Muscle of arm (tissue), 1 donor: ENCODE measurements at regions not wholly inside any gene's neighbourhood (a gene's known extent, or its start where the extent isn't known, plus 50 kb on each side); places are given as distances from the start of the nearest gene placed in this dataset.

Experiments
- DNase-seq: peaks from one replicate; pipeline ENCODE4 v3.0.0-alpha.2; 2013

DNA sequence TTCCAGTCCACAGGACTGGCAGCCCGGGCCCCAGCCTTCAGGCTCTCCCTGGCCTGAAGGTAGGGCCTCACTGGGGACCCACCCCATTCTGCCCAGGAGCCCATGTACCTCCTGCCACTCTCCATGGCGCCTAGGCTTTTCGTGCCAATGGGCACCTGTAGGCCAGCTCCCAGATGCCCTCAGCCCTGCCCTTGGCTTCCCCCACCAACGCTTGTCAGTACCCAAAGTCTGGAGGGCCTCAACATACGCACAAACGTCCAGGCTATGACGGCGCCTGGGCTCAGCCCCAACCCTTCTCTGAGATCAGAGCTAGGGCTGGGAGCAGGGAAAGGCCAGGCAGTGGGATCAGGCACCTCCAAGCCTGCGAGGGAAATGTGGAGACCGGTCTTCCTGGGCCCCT, 816.9 kb upstream of the LUZP2 start:
- DNase-seq, result no peak

GRCh38 chr11:23680488-23681230, 816.2 kb upstream of the LUZP2 start:
- no peak for DNase-seq

GRCh38 chr11:23684701-23685100, 812.2 kb upstream of the LUZP2 start:
- no peak for DNase-seq

DNA sequence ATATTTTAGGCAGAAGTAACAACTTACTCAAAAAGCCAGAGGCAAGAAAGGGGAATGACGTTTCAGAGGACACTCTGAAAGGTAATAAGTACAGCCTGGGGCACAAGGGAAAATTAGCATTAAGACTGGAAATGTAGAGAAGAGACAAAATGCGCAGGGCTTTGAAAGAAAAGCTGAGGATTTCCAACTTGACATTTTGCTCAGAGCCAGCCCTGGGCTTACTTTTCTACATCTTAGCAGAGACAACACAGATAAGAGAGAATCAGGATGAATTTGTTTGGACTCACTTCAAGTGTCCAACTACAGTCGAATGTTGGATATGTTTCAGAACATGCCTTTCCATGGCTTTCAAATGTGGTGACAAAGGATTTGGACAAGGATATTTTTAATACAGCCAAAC, 808.9 kb upstream of the LUZP2 start:
- DNase-seq, result peak; percentile 7

DNA sequence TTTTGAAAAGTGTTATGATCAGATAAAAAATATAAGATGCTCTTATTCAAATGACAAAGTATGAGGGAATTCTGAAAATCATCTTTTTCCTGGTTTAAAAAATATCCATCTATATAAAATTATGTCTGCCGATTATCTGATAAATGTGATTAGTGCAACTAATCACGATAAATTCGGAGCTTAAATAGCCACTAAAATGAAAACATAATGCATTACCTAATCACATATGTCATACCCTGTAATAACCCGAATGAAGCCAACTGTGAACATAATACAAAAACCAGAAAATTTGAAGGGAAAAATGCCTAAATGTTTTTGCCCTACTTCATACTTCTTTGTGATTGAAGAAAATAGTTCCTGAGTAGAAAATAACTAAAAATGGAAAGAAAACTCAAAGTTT, 808.4 kb upstream of the LUZP2 start:
- no peak for DNase-seq

GRCh38 chr11:23688835-23689234, 808.0 kb upstream of the LUZP2 start:
- no peak for DNase-seq

GRCh38 chr11:23696688-23697415, 800.0 kb upstream of the LUZP2 start:
- no peak for DNase-seq

- no peak for DNase-seq
Observed at GRCh38 chr11:23704183-23704582, 792.7 kb upstream of the LUZP2 start.

DNA sequence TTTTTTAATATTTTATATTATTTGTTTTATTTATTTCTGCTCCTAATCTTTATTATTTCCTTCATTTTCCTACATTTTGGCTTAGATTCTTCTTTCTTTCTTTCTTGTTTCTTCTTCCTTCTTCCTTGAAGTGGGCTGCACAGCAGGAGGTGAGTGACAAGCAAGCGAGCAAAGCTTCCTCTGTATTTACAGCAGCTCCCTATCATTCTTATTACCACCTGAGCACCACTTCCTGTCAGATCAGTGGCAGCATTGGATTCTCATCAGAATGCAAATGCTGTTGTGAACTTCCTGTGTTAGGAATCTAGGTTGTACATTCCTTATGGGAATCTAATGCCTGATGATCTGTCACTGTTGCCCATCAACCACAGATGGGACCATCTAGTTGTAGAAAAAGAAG, 784.9 kb upstream of the LUZP2 start:
- no peak for DNase-seq

DNA sequence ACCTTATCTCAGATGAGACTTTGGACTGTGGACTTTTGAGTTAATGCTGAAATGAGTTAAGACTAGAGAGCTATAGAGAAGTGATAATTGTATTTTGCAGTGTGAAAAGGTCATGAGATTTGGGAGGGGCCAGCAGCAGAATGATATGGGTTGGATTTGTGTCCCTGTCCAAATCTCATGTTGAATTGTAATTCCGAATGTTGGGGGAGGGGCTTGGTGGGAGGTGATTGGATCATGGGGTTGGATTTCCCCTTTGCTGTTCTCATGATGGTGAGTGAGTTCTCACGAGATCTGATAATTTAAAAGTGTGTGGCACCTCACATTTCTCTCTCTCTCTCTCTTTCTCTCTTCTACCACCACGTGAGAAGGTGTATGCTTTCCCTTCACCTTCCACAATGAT, 777.8 kb upstream of the LUZP2 start:
- DNase-seq, result no peak

DNA sequence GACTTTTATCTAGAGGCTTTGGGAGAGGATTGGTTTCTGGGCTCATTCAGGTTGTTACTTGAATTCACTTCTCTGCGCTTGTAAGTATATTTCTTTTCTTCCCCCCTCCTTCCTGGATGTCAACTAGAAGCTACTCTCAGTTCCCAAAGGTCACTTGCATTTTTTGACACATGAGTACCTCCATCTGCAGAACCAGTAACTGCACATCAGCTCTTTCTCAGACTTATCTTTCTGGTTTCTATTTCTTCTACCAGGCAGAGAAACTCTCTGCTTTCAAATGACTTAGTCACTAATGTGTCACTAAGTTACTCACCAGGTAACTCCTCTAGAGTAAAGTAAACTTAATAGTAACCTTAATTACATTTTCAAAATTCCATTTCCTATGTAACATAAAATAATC, 773.0 kb upstream of the LUZP2 start:
- DNase-seq, result no peak

GRCh38 chr11:23725752-23726151, 771.1 kb upstream of the LUZP2 start:
- DNase-seq, result no peak

- no peak for DNase-seq
Observed at GRCh38 chr11:23727387-23727786, 769.5 kb upstream of the LUZP2 start.

DNA sequence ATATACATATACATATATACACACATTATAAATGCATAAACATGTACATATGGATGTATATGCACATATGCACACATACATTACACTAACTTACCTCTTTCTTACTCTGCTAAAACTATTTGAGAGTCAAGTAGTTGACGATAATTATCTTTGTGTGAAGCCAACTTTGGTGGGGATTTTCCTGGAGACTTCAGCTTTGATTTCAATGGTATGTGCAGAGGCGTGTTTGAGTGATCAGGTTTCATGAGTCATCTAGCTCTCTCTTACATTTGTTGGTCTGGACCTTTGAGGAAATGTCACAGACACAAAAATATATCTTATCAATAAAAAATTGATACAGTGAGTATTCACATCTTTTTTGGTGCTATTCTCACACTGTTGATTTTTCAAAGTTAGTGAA, 769.1 kb upstream of the LUZP2 start:
- DNase-seq, result no peak

DNA sequence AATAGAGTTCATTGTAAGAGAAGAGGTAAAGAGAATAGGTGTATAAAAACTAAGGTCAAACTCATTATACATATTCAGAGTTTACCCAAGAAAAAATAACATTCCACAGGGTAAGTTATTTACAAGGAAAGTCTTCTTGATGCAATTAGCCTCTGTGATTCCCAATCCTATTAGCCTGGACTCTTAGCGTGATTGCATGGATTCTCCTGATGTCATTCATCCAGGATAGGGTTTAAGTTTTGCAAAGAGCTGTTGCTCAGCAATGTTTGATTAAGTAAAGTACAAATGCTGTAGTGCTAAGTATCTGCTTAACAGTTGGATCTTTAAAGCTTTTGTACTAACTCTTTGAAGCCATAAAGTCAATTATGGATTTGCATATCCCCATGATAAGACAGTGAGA, 767.8 kb upstream of the LUZP2 start:
- DNase-seq, result no peak

DNA sequence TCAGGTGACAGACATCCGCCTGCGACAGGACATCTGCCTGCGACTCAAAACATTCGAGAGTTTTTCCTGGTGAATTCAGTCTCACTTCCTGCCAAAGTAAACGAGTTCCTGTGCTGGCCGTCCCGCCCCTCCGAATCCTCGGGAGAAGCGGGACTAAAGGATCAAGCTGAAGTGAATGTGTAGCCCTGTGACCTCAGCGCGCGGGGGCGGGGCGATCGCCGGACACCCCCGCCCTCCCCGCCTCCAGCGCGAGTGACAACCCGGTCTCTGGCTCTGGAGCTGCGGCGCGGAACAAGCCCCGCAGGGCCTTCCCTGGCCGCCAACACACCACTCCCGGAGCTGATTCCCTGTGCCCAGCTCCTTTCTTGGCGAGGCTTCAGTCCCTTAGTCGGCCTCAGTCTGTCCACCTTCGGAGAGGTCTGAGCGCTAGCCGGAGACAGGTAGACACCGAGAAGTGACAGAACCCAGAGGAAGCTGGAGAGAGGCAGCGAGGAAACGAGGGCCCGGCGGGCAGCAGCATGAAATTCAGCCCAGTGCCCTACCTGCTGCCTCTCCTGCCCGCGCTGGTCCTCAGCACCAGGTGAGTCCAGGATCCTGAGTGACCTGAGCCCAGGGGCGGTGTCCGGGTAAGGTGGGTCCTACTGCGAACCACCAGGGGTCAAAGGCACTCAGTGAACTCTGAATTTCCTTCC, 766.4 kb upstream of the LUZP2 start:
- DNase-seq, result no peak

DNA sequence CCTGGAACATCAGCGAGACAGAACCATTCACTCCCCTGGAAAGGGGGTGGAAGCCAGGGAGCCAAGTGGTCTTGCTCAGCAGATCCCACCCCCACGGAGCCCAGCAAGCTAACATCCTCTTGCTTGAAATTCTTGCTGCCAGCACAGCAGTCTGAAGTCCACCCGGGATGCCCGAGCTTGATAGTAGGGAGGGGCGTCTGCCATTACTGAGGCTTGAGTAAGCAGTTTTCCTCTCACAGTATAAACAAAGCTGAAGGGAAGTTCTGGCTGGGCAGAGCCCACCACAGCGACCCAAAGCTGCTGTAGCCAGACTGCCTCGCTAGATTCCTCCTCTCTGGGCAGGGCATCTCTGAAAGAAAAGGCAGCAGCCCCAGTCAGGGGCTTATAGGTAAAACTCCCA, 764.8 kb upstream of the LUZP2 start:
- no peak for DNase-seq

GRCh38 chr11:23746896-23747295, 750.0 kb upstream of the LUZP2 start:
- no peak for DNase-seq

- no peak for DNase-seq
Observed at GRCh38 chr11:23749762-23750430, 747.0 kb upstream of the LUZP2 start.

DNA sequence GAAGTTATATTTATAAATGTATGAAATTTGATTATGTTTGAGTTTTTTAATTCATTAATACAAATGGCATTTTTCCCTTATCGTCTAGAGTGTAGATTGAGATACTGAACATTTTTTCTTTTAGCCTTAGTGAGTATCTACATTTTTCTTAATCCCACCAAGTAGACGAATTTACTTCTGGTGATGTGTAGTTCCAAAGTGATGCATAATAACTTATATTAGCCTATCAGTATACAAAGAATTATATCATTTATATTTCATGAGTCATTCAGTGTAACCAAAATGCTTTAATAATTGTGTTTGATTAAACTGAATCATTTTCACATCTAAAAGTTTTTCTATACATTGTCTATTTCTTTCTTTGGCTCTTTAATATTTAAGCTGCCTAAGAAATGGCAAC, 745.6 kb upstream of the LUZP2 start:
- no peak for DNase-seq

DNA sequence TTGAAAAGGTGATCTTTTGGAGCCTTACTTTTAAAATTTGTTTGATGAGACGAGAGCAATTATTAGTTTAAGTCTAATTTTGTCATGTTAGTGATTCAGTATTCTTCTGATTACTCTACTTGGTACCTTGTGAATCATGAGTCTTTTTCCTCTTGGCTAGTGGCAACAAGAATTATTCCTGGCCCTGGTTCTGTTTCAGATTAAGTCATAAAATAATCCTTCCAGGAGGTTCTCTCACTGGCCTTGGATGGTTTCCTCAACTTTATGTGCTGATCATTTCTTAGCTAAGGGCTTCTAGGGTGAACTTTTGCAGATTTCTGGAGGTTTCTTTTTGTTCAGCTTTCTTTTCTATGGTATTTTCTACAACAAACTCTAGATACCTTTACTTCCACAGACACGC, 741.8 kb upstream of the LUZP2 start:
- no peak for DNase-seq

DNA sequence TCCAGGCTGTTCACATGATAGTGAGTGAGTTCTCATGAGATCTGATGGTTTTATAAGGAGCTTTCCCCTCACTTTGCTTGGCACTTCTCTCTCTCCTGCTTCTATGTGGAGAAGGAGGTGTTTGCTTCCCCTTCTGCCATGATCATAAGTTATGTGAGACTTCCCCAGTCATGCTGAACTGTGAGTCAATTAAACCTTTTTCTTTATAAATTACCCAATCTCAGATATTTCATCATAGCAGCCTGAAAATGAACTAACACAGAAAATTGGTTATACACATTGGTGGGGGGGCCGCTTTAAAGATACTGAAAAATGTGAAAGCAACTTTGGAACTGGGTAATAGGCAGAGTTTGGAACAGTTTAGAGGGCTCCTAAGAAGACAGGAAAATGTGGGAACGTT, 741.1 kb upstream of the LUZP2 start:
- no peak for DNase-seq

DNA sequence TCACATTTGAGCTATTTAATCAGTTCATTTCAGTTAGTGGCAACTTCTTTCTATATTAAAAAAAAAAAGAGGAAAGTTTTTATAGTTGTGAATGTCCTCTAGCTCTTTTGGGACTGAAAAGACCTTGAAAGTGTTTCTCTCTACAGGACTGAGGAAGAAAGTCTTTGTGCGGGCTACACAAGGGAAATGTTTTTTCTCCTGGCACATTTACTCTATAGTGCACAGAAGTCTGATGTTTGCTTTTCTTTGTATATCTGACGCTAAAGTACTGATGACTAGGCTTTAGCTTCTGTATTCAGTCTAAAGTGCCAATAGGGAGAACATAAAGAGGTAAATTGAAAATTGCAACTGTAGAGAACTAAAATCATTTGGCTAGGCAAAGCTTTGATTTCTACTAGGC, 737.4 kb upstream of the LUZP2 start:
- no peak for DNase-seq
